ENCODE measurements at regions not wholly inside any gene's neighbourhood (a gene's known extent, or its start where the extent isn't known, plus 50 kb on each side); places are given as distances from the start of the nearest gene placed in this dataset.

- TF ChIP-seq GLI2 (tag by site-specific recombination; IDR thresholded peaks at IDR 0.05; ENCODE audit: borderline replicate concordance, low read depth), result no peak
- TF ChIP-seq ZNF184 (tag by site-specific recombination; IDR thresholded peaks at IDR 0.05), result no peak
- no peak for TF ChIP-seq GLIS2 (tag by site-specific recombination; IDR thresholded peaks at IDR 0.05)
- no peak for TF ChIP-seq ZNF658 (tag by site-specific recombination; IDR thresholded peaks at IDR 0.05)
- TF ChIP-seq ZBTB17 (tag by site-specific recombination; IDR thresholded peaks at IDR 0.05), result no peak
Observed at GRCh38 chr18:56393870-56394269, 244.5 kb downstream of the TXNL1 start (continued).

GRCh38 chr18:56391931-56392590, 246.3 kb downstream of the TXNL1 start:
- no peak overlapping the region for H3K4me3 ChIP-seq (ENCODE audit: low read depth, low read length)
- no peak for TF ChIP-seq ZNF692 (tag by site-specific recombination; IDR thresholded peaks at IDR 0.05)
- TF ChIP-seq ZNF19 (tag by site-specific recombination; IDR thresholded peaks at IDR 0.05; ENCODE audit: low read depth), result no peak
- no peak for TF ChIP-seq ZNF596 (tag by site-specific recombination; IDR thresholded peaks at IDR 0.05)
- no peak for TF ChIP-seq ZNF621 (tag by site-specific recombination; IDR thresholded peaks at IDR 0.05)
- no peak for TF ChIP-seq ZBTB7A (tag by site-specific recombination; IDR thresholded peaks at IDR 0.05; ENCODE audit: low read depth)
- TF ChIP-seq ZNF529 (tag by site-specific recombination; IDR thresholded peaks at IDR 0.05; ENCODE audit: insufficient replicate concordance), result no peak
- no peak for TF ChIP-seq GLI4 (tag by site-specific recombination; IDR thresholded peaks at IDR 0.05)
- TF ChIP-seq YY1 (tag by site-specific recombination; IDR thresholded peaks at IDR 0.05), result no peak
- no peak for TF ChIP-seq ZNF324 (tag by site-specific recombination; IDR thresholded peaks at IDR 0.05)
- no peak for TF ChIP-seq TCF7L2 (IDR thresholded peaks at IDR 0.05; ENCODE audit: borderline replicate concordance, low read depth, low read length)
- TF ChIP-seq ZNF280D (tag by site-specific recombination; IDR thresholded peaks at IDR 0.05), result no peak
- TF ChIP-seq ZNF112 (tag by site-specific recombination; IDR thresholded peaks at IDR 0.05), result no peak
- no peak for TF ChIP-seq KLF1 (tag by site-specific recombination; IDR thresholded peaks at IDR 0.05)
- TF ChIP-seq ZNF10 (tag by site-specific recombination; IDR thresholded peaks at IDR 0.05), result no peak
- no peak for TF ChIP-seq ZNF302 (tag by site-specific recombination; IDR thresholded peaks at IDR 0.05; ENCODE audit: low read depth)
- no peak for TF ChIP-seq ZNF280C (tag by site-specific recombination; IDR thresholded peaks at IDR 0.05)
- H3K9me3 ChIP-seq (ENCODE audit: control insufficient read depth, insufficient read depth, low read depth, low read length), result no peaks in the 10 kb centered on the region
- no peaks in the 10 kb centered on the region for H3K4me1 ChIP-seq (ENCODE audit: control insufficient read depth, insufficient read depth, low read length)
- POLR2A ChIA-PET, result no interaction called here
- no peak overlapping the region for H3K27ac ChIP-seq (ENCODE audit: extremely low read depth, low read depth, low read length)
- CTCF ChIA-PET, result no interaction called here
- H3K36me3 ChIP-seq (ENCODE audit: control insufficient read depth in 2 of 2, insufficient read depth in 1 of 2, low read length in 2 of 2), result no peaks in the 10 kb centered on the region
